Astrocyte (in vitro differentiated cells and primary cell): ENCODE measurements at regions not wholly inside any gene's neighbourhood (a gene's known extent, or its start where the extent isn't known, plus 50 kb on each side); places are given as distances from the start of the nearest gene placed in this dataset.

Experiments
- DNase-seq: peaks from one replicate; pipeline ENCODE4 v3.0.0-alpha.2; 2010; ENCODE audit warnings: low read depth
- FAIRE-seq: peaks from 2 replicates; lab custom pipeline; 2011; peaks lifted over from hg19 to GRCh38; lab: Jason Lieb, UNC
- H2AFZ ChIP-seq: 2 replicates; pipeline ENCODE4 v1.6.0; 2012; ENCODE audit warnings: low read depth, low read length, inconsistent platforms
- H3K27ac ChIP-seq: 2 replicates; pipeline ENCODE4 v1.5.1; 2011; ENCODE audit warnings: low read depth, low read length, inconsistent platforms
- H3K27me3 ChIP-seq: 2 replicates; pipeline ENCODE4 v1.6.0; 2011; ENCODE audit warnings: low read length, inconsistent platforms; ENCODE audit not compliant: insufficient read depth
- H3K36me3 ChIP-seq: 2 replicates; pipeline ENCODE4 v1.5.1; 2011; ENCODE audit warnings: low read length, inconsistent platforms; ENCODE audit not compliant: insufficient read depth
- H3K4me1 ChIP-seq: 2 replicates; pipeline ENCODE4 v1.5.1; 2011; ENCODE audit warnings: low read length, inconsistent platforms; ENCODE audit not compliant: insufficient read depth
- H3K4me2 ChIP-seq: 2 replicates; pipeline ENCODE4 v1.6.0; 2012; ENCODE audit warnings: low read length, inconsistent platforms
- H3K4me3 ChIP-seq: 2 replicates; pipeline ENCODE4 v1.5.1; 2011; ENCODE audit warnings: low read depth, mild to moderate bottlenecking, low read length, inconsistent platforms; ENCODE audit not compliant: insufficient read depth
- H3K79me2 ChIP-seq: 2 replicates; pipeline ENCODE4 v1.6.0; 2012; ENCODE audit warnings: mild to moderate bottlenecking, low read length, inconsistent platforms; ENCODE audit not compliant: insufficient read depth
- H3K9ac ChIP-seq: 2 replicates; pipeline ENCODE4 v1.6.0; 2012; ENCODE audit warnings: mild to moderate bottlenecking, low read length, inconsistent platforms
- H3K9me3 ChIP-seq: 2 replicates; pipeline ENCODE4 v1.5.1; 2012; ENCODE audit warnings: low read depth, mild to moderate bottlenecking, low read length, inconsistent platforms; ENCODE audit not compliant: insufficient read depth
- H4K20me1 ChIP-seq: 2 replicates; pipeline ENCODE4 v1.6.0; 2012; ENCODE audit warnings: low read length, inconsistent platforms; ENCODE audit not compliant: insufficient read depth
- H3K27ac Mint-ChIP-seq: one replicate; pipeline ENCODE4 v1.8.0; 2021; ENCODE audit warnings: mild to moderate bottlenecking, mixed read lengths; ENCODE audit not compliant: unreplicated experiment
- H3K27me3 Mint-ChIP-seq: one replicate; pipeline ENCODE4 v1.8.0; 2021; ENCODE audit warnings: low read depth, mixed read lengths; ENCODE audit not compliant: unreplicated experiment
- H3K36me3 Mint-ChIP-seq: one replicate; pipeline ENCODE4 v1.8.0; 2021; ENCODE audit warnings: low read depth, mixed read lengths; ENCODE audit not compliant: unreplicated experiment
- H3K4me1 Mint-ChIP-seq: one replicate; pipeline ENCODE4 v1.8.0; 2021; ENCODE audit warnings: low read depth, mixed read lengths; ENCODE audit not compliant: unreplicated experiment
- H3K4me3 Mint-ChIP-seq: one replicate; pipeline ENCODE4 v1.8.0; 2021; ENCODE audit warnings: mild to moderate bottlenecking, moderate library complexity, mixed read lengths; ENCODE audit not compliant: unreplicated experiment
- H3K9me3 Mint-ChIP-seq: one replicate; pipeline ENCODE4 v1.8.0; 2021; ENCODE audit warnings: mild to moderate bottlenecking, mixed read lengths; ENCODE audit not compliant: unreplicated experiment
- EZH2 ChIP-seq: IDR thresholded peaks from 2 replicates; pipeline ENCODE4 v1.6.1; 2012; ENCODE audit warnings: mild to moderate bottlenecking, low read length, inconsistent platforms; ENCODE audit not compliant: insufficient read depth
- TF ChIP-seq, protein P1 (sequence below): IDR thresholded peaks from 2 replicates; pipeline ENCODE4 v1.5.1; 2011; ENCODE audit warnings: low read depth, mild to moderate bottlenecking, inconsistent platforms, low read length, moderate library complexity; ENCODE audit not compliant: insufficient read depth

DNA sequence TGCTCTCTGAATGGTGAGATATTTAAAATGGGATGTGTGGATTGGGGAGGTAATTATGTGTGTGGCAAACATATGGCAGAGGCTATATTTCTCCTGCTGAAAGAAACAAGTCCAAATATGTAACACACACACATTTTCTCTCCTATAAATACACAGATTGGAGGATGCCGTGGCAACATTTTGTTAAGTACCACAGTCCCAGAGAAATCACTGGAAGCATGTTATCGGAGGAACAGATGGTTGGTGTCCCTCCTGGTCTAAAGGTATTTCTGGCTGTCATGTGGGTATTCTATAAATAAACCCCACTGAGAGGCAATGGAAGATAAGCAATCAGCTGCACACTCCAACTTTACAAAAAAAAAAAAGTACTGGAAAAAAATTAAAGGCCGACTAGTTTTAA lies 528.3 kb upstream of the BOD1L1 start:
- no peaks in the 10 kb centered on the region for H3K4me1 Mint-ChIP-seq
- H3K9me3 Mint-ChIP-seq = no peaks in the 10 kb centered on the region
- Histone ChIP-seq H3K4me1 (no peaks in the 10 kb centered on the region), H3K4me3 (no peak overlapping the region), H3K79me2 (no peaks in the 10 kb centered on the region), H3K4me2 (no peak overlapping the region), H2AFZ (no peak overlapping the region), H3K27me3 (no peaks in the 10 kb centered on the region), H3K36me3 (no peaks in the 10 kb centered on the region), H3K9ac (no peak overlapping the region), H3K9me3 (no peaks in the 10 kb centered on the region), H3K27ac (no peak overlapping the region), H4K20me1 (no peaks in the 10 kb centered on the region)
- H3K4me3 Mint-ChIP-seq = no peak overlapping the region
- H3K27me3 Mint-ChIP-seq = peaks cover 12% of the 10 kb centered on the region
- H3K27ac Mint-ChIP-seq = no peak overlapping the region
- no peak for TF ChIP-seq EZH2
- TF ChIP-seq, protein P1, sequence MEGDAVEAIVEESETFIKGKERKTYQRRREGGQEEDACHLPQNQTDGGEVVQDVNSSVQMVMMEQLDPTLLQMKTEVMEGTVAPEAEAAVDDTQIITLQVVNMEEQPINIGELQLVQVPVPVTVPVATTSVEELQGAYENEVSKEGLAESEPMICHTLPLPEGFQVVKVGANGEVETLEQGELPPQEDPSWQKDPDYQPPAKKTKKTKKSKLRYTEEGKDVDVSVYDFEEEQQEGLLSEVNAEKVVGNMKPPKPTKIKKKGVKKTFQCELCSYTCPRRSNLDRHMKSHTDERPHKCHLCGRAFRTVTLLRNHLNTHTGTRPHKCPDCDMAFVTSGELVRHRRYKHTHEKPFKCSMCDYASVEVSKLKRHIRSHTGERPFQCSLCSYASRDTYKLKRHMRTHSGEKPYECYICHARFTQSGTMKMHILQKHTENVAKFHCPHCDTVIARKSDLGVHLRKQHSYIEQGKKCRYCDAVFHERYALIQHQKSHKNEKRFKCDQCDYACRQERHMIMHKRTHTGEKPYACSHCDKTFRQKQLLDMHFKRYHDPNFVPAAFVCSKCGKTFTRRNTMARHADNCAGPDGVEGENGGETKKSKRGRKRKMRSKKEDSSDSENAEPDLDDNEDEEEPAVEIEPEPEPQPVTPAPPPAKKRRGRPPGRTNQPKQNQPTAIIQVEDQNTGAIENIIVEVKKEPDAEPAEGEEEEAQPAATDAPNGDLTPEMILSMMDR = no peak
- DNase-seq = no peak
- H3K36me3 Mint-ChIP-seq = no peaks in the 10 kb centered on the region
- no peak for FAIRE-seq

DNA sequence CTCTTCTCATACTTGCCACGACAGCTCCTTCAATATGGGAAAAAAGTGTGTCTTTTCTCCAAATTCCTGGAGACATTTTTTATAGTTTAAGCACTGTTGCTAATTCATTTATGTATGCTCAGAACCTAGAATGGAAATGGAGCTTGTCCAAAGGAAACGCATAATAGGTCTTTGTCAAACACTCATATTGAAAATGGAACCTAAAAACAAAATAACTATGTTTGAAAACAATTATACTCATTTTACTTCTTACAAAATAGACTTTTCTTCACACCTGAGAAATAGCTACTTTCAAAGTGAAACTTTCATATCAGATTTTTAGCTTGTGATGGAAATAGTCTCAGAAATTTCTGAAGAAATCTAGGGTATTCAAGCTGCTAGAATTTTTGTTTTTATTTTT lies 529.7 kb upstream of the BOD1L1 start:
- Mint-ChIP-seq H3K9me3 (no peaks in the 10 kb centered on the region), H3K27ac (no peak overlapping the region), H3K4me1 (no peaks in the 10 kb centered on the region), H3K4me3 (no peak overlapping the region), H3K36me3 (no peaks in the 10 kb centered on the region), H3K27me3 (peaks cover 10% of the 10 kb centered on the region)
- Histone ChIP-seq H3K4me3 (no peak overlapping the region), H3K27me3 (no peaks in the 10 kb centered on the region), H4K20me1 (no peaks in the 10 kb centered on the region), H3K36me3 (no peaks in the 10 kb centered on the region), H3K9me3 (no peaks in the 10 kb centered on the region), H2AFZ (no peak overlapping the region), H3K27ac (no peak overlapping the region), H3K4me1 (no peaks in the 10 kb centered on the region), H3K79me2 (no peaks in the 10 kb centered on the region), H3K4me2 (no peak overlapping the region), H3K9ac (no peak overlapping the region)
- TF ChIP-seq, protein P1 = no peak
- no peak for TF ChIP-seq EZH2
- no peak for DNase-seq
- no peak for FAIRE-seq

DNA sequence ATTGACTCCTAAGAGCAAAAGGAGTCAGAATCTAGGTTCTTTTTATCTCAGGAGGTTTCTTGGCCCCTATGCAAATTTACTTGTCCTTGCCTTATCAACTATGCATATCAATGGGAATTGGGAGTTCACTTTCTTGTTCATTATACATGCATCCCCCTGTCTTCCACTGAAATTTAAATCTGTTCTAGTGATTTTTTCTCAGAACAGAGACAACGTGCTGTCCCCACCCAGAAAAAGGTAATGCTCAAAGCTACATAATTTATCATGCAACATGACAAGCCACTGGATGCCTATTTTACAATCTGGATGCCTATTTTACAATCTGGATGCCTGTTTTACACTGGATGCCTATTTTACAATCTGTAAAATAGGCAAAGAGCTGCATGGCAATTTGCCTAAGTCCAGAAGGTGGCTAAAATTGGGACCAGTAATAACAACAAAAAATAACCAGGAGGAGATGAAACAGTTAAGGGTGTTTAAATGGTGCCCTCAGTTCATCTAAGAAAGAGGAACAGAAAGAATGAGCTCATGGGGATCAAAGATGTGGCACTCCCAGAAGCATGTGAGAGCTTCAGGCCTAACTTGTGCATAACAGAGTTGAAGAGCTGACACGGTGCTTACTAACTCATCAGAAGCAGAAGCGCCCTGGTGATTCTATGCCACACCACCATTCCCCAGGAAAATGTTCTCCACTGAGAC lies 537.8 kb upstream of the BOD1L1 start:
- H4K20me1 ChIP-seq = no peaks in the 10 kb centered on the region
- no peak for DNase-seq
- H3K36me3 Mint-ChIP-seq = no peaks in the 10 kb centered on the region
- TF ChIP-seq, protein P1 = no peak
- TF ChIP-seq EZH2 = no peak
- no peaks in the 10 kb centered on the region for H3K9me3 Mint-ChIP-seq
- H3K79me2 ChIP-seq = no peaks in the 10 kb centered on the region
- H3K4me1 Mint-ChIP-seq = peaks cover 3% of the 10 kb centered on the region
- no peak overlapping the region for H3K27ac Mint-ChIP-seq
- H3K4me2 ChIP-seq = no peak overlapping the region
- H3K4me3 Mint-ChIP-seq = no peak overlapping the region
- H3K4me3 ChIP-seq = no peak overlapping the region
- no peak overlapping the region for H3K27ac ChIP-seq
- H3K9me3 ChIP-seq = no peaks in the 10 kb centered on the region
- no peak for FAIRE-seq
- no peaks in the 10 kb centered on the region for H3K36me3 ChIP-seq
- no peak overlapping the region for H2AFZ ChIP-seq
- H3K9ac ChIP-seq = no peak overlapping the region
- H3K27me3 Mint-ChIP-seq = no peaks in the 10 kb centered on the region
- H3K27me3 ChIP-seq = no peaks in the 10 kb centered on the region
- H3K4me1 ChIP-seq = peaks cover 14% of the 10 kb centered on the region
